Endothelial cell of hepatic sinusoid (primary cell): ENCODE measurements at regions not wholly inside any gene's neighbourhood (a gene's known extent, or its start where the extent isn't known, plus 50 kb on each side); places are given as distances from the start of the nearest gene placed in this dataset.
"Not testable (repeated sequence)": the region's sequence is repeated elsewhere in the genome, so short reads cannot be mapped to it uniquely, and the experiment has no call there.

Experiments
- in situ Hi-C: cut with HindIII; loops from 2 replicates; pipeline ENCODE4 v1.10.0; 2017; ENCODE audit warnings: low sequenced_read_pairs

DNA sequence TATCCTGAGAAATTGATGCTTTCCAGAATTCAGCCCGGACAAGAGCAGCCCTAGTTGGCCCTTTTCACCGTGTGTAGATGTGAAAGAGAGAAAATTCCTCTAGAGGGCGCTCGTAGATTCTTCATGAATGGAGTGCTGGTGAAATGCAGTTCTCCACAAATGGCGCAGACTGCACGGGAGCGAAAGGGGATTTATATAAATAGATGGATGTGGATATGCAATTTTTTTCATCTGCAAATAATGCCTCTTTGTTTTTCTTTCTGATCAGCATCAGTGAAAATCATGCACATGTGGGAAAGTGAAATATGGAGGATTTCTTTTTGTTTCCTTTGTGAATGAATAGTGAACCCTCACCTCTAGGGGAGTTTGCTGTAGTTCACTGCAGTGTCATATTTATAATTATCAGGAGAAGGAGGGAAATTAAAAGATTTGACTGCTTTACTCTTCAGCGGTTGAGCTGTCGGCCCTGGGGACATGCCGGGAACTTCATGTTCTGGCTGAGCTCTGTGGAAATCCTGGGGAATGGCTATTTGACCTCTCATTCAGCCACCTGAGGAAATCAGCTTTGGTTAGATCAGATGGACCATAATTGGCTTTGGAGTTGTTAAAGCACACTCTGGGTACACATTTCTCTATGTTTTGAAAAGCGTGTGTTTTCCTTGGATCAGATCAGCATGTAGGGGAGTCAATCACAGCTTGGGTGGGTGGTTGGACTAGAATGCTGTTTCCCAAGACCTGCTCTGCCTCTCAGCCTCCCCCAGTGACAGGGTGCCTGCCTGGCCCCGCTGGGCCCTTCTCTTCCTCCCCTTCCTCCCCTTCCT lies 115.0 kb upstream of the SHISA3 start:
- in situ Hi-C loops, result no loop called here

DNA sequence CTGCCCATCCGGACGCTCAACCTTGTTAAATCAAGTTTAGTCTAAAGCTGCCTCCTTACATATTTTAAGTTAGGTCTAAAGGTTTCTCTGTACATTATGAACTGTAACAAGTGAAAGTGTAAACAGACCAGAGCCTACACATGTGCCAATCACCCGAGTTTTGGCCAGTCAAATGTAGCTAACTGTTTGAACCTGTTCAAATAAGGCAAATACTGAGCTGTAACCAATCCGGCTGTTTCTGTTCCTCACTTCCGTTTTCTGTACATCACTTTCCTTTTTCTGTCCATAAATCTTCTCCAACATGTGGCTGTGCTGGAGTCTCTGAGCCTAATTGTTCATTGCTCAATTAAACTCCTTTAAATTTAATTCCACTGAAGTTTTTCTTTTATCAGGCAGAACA lies 113.3 kb upstream of the SHISA3 start:
- in situ Hi-C loops, result no loop called here

GRCh38 chr4:42288876-42289275 lies 108.4 kb upstream of the SHISA3 start:
- in situ Hi-C loops, result not testable (repeated sequence)

- in situ Hi-C loops, result not testable (repeated sequence)
These were observed 105.1 kb upstream of the SHISA3 start for GRCh38 chr4:42292192-42292591.

GRCh38 chr4:42293967-42294813 lies 103.1 kb upstream of the SHISA3 start:
- in situ Hi-C loops, result no loop called here

- in situ Hi-C loops, result no loop called here
These were observed 101.1 kb upstream of the SHISA3 start for GRCh38 chr4:42296196-42296595.

GRCh38 chr4:42302348-42302747 lies 94.9 kb upstream of the SHISA3 start:
- in situ Hi-C loops, result no loop called here

GRCh38 chr4:42306221-42307109 lies 90.8 kb upstream of the SHISA3 start:
- in situ Hi-C loops, result no loop called here

GRCh38 chr4:42308247-42308646 lies 89.0 kb upstream of the SHISA3 start:
- in situ Hi-C loops, result no loop called here

DNA sequence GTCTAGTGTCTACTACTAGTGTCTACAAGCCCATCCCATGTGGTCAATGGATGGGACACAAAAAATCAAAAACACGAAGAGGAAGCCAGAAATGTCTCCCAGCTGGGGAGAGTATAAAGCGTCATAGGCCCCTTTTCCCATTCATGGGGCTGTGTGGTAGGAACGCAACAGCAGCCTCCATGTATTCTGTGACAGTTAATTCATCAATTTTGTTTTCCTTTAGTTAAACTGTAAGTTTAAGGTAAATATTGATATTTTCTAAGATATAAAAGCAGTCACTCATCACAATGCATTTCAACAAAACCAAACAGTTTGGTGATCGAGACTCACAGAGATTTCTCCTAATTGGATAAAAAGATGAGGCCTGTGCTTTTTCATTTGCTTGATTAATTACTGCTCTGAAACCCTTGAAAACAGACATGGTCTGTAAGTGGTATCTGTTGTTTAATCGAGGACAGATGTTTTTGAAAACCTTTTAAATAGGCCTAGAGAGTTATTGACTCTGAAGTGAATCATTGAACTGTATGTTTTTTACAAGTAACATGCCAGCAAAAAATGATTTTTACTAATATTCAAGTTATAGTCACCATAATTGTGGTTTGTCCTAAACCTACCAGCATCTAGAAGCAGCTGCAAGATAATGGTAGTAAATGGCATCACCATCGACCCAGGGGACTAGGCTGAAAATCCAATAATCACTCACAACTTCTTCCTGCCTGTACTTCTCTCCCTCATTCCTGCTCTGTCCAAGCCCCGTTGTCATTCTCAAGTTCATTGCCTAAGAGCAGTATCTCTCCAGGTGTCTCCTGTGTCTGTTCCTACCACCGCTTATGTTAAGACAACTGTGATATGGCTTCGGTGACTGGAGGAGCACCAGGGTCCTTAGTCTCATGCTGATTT lies 87.7 kb upstream of the SHISA3 start:
- in situ Hi-C loops, result no loop called here

DNA sequence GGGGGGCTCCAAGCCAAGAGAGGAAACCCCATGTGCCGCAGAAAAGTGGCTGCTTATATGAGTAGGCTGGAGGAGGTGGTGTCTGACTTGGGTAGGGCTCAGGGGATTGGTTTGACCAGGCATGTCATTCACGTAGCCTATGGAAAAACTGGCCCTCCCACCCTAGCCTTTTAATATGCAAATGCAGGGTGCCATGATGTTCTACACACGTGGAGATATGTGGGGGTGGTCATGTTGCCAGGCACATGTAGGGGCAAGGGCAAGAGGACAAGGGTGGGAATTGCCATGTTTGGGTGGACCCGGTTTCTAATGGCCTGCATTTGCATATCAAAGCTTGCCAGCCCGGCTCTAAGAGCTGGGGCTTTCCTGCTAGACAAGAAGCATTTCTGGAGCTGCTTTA lies 86.9 kb upstream of the SHISA3 start:
- in situ Hi-C loops, result no loop called here

DNA sequence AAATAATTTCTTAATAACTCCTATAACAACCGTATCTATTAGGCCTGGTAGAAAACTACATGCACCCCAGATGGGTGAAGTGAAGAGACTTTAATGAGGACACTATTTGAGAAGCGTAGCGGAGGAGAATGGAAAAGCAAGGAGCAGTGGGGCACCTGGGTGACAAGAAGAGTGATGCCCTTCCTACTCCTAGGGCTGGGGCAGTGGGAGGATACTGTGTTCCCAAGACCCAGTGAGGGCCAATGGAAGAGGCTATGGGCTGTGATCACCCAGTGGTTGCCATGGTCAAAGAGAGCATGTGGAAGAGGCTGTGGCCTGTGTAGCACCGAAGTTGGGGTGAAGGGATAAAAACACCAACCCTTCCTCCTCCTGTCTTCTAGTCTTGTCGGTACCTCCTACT lies 86.5 kb upstream of the SHISA3 start:
- in situ Hi-C loops, result no loop called here

DNA sequence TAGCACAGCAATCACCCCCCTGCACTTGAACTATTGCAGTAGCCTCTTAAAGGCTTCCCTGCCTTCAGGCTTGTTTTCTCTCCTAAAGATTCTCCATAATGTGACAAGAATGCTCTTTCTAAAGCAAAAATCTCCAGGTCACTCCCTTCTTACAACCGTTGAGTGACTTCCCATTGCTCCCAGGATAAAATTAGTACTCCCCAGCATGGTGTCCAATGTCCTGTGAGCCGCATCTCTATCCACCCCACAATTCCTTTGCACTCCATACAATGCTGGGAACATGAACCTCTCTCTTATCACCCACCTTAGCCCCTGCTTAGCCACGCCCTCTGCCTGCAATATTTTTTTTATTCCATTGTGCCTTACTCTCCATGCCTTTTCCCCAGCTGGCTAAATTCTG lies 85.7 kb upstream of the SHISA3 start:
- in situ Hi-C loops, result no loop called here

DNA sequence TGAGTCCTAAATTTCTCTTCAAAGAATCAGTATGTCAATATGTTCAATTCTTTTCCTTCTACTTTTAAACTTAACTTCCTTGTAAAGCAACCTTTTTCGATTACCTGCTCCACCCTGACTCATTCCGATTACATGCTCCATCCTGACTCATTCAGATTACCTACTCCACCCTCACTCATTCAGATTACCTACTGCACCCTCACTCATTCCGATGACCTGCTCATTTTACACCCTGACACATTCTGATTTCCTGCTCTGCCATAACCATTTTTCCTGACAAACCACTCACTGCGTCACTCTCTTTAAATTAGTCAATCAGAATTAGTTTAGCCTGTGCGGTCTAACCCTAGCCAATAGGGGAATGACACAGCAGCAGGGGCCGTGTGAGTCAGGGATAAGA lies 83.9 kb upstream of the SHISA3 start:
- in situ Hi-C loops, result not testable (repeated sequence)

DNA sequence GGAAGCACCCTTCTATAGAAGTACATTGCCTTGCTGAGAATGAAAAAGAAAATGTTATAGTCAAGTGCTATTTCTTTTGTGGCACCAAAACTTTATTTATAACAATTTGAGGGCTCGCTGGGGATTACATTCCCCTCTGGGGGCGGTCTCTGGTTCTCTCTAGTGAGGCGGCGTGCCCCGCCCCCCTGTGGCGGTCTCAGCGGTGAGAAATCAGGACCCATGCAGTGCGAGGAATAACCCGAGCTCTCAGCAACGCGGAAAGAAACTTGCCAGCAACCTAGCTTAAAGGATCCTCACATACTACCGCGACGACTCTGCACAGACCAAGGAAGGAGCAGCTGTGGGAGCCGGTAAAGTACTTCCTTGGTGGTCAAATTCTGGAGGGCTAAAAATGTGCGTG lies 83.4 kb upstream of the SHISA3 start:
- in situ Hi-C loops, result no loop called here

DNA sequence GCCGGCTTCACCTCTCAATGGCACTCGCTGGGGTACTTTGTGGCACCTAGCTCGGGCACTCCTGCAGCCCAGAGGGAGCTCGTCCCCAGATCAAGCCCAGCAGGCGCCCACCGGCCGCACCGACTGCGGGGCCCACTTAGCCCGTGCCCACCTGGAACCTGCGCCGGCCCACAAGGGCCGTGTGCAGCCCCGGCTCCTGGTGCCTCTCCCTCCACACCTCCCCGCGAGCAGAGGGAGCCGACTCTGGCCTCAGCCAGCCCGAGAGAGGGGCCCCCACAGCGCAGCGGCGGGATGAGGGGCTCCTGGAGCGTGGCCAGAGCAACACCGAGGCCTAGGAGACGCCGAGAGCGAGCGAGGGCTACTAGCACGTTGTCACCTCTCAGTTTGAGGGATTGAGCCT lies 82.1 kb upstream of the SHISA3 start:
- in situ Hi-C loops, result no loop called here

DNA sequence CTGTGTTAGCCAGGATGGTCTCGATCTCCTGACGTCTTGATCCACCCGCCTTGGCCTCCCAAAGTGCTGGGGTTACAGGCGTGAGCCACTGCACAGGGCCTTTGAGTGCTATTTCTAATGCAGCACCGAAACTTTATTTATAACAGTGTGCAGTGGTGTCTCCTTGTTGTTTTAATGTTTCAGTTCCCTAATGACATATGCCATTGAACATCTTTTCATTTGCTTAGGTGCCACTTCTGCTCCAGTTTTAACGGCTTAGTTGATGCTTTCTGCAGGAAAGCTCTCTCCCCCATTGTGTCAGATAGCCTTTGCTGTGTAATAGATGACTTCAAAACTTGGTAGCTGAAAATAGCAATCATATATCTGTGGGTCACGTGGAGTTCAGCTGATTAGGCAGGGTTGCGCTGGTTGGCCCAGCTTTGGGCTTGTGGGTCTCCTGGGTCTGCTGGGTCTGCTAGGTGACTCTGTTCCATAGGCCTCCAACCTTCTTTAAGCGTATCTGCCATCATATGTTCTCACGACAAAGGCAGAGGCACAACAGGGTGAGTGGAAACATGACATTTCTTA lies 76.4 kb upstream of the SHISA3 start:
- in situ Hi-C loops, result no loop called here

DNA sequence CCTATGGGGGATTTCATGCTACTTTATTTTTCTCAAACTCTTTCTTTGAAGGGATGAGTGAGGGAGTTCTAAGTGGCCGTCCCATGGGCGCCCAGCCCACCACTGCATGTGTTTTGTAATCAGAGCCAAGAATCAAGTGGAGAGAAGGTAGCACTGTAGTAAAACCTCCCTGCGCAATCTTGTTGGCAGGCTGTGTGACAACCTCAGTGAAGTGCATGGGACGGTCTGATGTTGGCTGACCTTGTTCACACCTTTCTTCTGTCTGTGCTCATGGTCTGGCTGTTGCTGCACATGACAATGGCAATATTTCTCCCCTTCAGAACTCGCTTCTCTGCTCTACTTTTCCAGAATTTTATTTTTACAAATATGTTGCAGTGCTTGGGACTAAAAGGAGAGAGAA lies 71.2 kb upstream of the SHISA3 start:
- in situ Hi-C loops, result no loop called here

- in situ Hi-C loops, result no loop called here
These were observed 70.8 kb upstream of the SHISA3 start for GRCh38 chr4:42326524-42326923.

DNA sequence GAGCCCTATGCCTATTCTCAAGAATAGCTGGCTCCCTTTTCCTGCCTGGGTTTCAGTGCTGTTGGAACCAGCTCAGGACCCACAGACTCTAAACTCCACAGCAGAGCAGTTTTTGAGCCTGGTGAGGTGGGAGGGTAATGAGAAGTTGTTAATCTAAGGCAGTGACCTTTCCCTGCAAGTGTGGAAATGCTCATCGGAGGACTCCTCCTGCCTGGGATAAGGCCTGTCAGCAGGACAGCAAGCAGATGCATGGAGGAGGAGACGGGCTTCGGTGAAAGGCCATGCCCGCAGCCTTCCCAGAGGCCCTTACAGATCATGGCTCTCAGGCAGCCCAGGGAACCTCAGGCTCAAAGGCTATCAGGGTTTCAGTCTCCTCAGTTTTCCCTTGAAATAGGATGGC lies 70.0 kb upstream of the SHISA3 start:
- in situ Hi-C loops, result no loop called here
